ENCODE measurements at regions not wholly inside any gene's neighbourhood (a gene's known extent, or its start where the extent isn't known, plus 50 kb on each side); places are given as distances from the start of the nearest gene placed in this dataset.

DNA sequence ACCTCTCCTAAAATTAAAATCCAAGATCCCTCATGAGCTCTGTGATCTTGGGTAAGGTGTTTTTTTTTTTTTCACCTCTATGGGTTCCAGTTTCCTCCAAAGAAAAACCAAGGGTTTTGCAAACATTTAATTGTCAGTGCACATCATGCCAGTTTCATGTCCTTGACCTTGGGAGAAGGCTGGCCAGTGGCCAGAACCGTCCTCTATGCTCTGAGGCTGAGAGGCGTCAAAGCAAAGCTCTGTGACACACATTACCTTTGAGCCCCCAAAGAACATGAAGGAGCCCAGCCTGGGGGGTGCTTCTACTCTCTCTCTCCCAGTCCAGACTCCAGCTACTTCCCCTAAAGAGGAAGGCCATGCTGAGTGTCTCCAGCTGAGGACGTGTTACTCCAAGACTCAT, 145.5 kb upstream of the TMEM132C start:
- TF ChIP-seq EZH2 (IDR thresholded peaks at IDR 0.05; ENCODE audit: low read length, unreplicated experiment) (no peak), EZH2phosphoT487 (IDR thresholded peaks at IDR 0.05; ENCODE audit: borderline replicate concordance, low read length) (no peak)
- TF ChIP-seq, protein P1, sequence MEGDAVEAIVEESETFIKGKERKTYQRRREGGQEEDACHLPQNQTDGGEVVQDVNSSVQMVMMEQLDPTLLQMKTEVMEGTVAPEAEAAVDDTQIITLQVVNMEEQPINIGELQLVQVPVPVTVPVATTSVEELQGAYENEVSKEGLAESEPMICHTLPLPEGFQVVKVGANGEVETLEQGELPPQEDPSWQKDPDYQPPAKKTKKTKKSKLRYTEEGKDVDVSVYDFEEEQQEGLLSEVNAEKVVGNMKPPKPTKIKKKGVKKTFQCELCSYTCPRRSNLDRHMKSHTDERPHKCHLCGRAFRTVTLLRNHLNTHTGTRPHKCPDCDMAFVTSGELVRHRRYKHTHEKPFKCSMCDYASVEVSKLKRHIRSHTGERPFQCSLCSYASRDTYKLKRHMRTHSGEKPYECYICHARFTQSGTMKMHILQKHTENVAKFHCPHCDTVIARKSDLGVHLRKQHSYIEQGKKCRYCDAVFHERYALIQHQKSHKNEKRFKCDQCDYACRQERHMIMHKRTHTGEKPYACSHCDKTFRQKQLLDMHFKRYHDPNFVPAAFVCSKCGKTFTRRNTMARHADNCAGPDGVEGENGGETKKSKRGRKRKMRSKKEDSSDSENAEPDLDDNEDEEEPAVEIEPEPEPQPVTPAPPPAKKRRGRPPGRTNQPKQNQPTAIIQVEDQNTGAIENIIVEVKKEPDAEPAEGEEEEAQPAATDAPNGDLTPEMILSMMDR (conservative IDR thresholded peaks at IDR 0.05; ENCODE audit: low read depth, low read length), result no peak
- Histone ChIP-seq H3K27ac (ENCODE audit: low read length) (no peak overlapping the region), H3K9ac (ENCODE audit: low read length) (no peak overlapping the region), H3K4me1 (ENCODE audit: insufficient read depth, low read length) (no peaks in the 10 kb centered on the region), H3K9me2 (replicated peaks; ENCODE audit: low read length) (no peaks in the 10 kb centered on the region), H3K4me3 (ENCODE audit: low read length) (no peak overlapping the region), H3K9me3 (ENCODE audit: low read length) (no peaks in the 10 kb centered on the region), H4K20me1 (ENCODE audit: low read length) (no peaks in the 10 kb centered on the region), H3K27me3 (ENCODE audit: low read length) (peaks cover 55% of the 10 kb centered on the region), H3F3A (ENCODE audit: low read length, unreplicated experiment) (no peaks in the 10 kb centered on the region), H2AFZ (ENCODE audit: low read length) (no peak overlapping the region), H3K4me2 (ENCODE audit: low read length) (no peak overlapping the region), H3K79me2 (ENCODE audit: low read length) (no peaks in the 10 kb centered on the region), H3K36me3 (ENCODE audit: low read depth, low read length) (no peaks in the 10 kb centered on the region)
- POLR2A ChIA-PET (ENCODE audit: unreplicated experiment), result no interaction called here
- CTCF ChIA-PET, result no interaction called here
- BruUV-seq (replicated peaks), result no TSS peak
- intact Hi-C loops (cut with micrococcal nuclease), result no loop called here
- ATAC-seq (no peak), DNase-seq (no peak)

DNA sequence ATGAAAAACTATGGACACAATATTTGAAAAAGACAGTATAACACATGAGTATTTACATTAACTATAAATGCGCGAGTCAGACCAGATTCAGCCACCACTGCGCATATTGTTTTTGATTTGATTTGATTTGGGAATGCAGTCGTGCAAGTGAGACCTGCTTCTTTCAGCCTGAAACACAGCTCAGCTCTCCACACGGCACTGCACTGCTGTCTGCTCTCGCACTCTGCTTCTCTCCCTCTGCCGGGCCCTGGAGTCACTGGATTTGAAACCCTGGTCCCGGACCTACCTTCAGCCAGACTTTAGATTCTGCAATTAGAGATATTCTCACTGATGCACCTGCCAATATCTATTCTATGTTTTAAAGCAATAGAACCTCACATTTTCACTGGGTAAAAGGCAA, 143.9 kb upstream of the TMEM132C start:
- Histone ChIP-seq H3K4me2 (ENCODE audit: low read length) (no peak overlapping the region), H3F3A (ENCODE audit: low read length, unreplicated experiment) (no peaks in the 10 kb centered on the region), H3K27me3 (ENCODE audit: low read length) (peaks cover 64% of the 10 kb centered on the region), H2AFZ (ENCODE audit: low read length) (no peak overlapping the region), H3K9me3 (ENCODE audit: low read length) (no peaks in the 10 kb centered on the region), H3K79me2 (ENCODE audit: low read length) (no peaks in the 10 kb centered on the region), H3K27ac (ENCODE audit: low read length) (no peak overlapping the region), H3K9ac (ENCODE audit: low read length) (no peak overlapping the region), H4K20me1 (ENCODE audit: low read length) (no peaks in the 10 kb centered on the region), H3K9me2 (replicated peaks; ENCODE audit: low read length) (no peaks in the 10 kb centered on the region), H3K4me1 (ENCODE audit: insufficient read depth, low read length) (no peaks in the 10 kb centered on the region), H3K36me3 (ENCODE audit: low read depth, low read length) (no peaks in the 10 kb centered on the region), H3K4me3 (ENCODE audit: low read length) (no peak overlapping the region)
- intact Hi-C loops (cut with micrococcal nuclease), result no loop called here
- POLR2A ChIA-PET (ENCODE audit: unreplicated experiment), result no interaction called here
- DNase-seq, result no peak
- no peak for ATAC-seq
- no TSS peak for BruUV-seq (replicated peaks)
- CTCF ChIA-PET, result no interaction called here
- TF ChIP-seq, protein P1 (conservative IDR thresholded peaks at IDR 0.05; ENCODE audit: low read depth, low read length), result no peak
- no peak for TF ChIP-seq EZH2phosphoT487 (IDR thresholded peaks at IDR 0.05; ENCODE audit: borderline replicate concordance, low read length)
- no peak for TF ChIP-seq EZH2 (IDR thresholded peaks at IDR 0.05; ENCODE audit: low read length, unreplicated experiment)

DNA sequence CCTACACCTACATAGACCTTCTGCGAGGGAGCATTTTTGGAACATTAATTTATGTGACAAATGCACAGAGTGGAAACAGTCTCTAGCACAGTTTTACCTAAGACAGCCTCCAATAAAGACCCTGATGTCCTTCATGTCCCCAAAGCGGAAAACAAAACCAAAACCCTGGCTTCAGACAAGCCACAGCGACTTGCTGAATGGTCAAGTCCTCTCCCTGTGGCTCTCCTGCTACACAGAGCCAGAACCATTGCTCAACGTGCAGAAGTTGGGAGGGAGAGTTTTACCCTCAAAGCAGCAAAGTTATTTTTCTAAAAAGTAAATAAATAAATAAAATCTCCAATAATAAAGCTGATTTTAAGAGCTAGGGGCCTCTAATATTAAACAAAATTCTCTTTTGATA, 135.0 kb upstream of the TMEM132C start:
- Histone ChIP-seq H3K27me3 (ENCODE audit: low read length) (peaks cover 76% of the 10 kb centered on the region), H3K27ac (ENCODE audit: low read length) (no peak overlapping the region), H3K9me2 (replicated peaks; ENCODE audit: low read length) (no peaks in the 10 kb centered on the region), H3K9ac (ENCODE audit: low read length) (no peak overlapping the region), H3K4me1 (ENCODE audit: insufficient read depth, low read length) (no peaks in the 10 kb centered on the region), H2AFZ (ENCODE audit: low read length) (no peak overlapping the region), H3K4me2 (ENCODE audit: low read length) (no peak overlapping the region), H3F3A (ENCODE audit: low read length, unreplicated experiment) (no peaks in the 10 kb centered on the region), H3K4me3 (ENCODE audit: low read length) (no peak overlapping the region), H3K9me3 (ENCODE audit: low read length) (no peaks in the 10 kb centered on the region), H4K20me1 (ENCODE audit: low read length) (no peaks in the 10 kb centered on the region), H3K36me3 (ENCODE audit: low read depth, low read length) (no peaks in the 10 kb centered on the region), H3K79me2 (ENCODE audit: low read length) (no peaks in the 10 kb centered on the region)
- no peak for DNase-seq
- intact Hi-C loops (cut with micrococcal nuclease), result no loop called here
- ChIA-PET CTCF (no interaction called here), POLR2A (ENCODE audit: unreplicated experiment) (no interaction called here)
- no peak for ATAC-seq
- BruUV-seq (replicated peaks), result no TSS peak
- TF ChIP-seq, protein P1 (conservative IDR thresholded peaks at IDR 0.05; ENCODE audit: low read depth, low read length), result no peak
- TF ChIP-seq EZH2 (IDR thresholded peaks at IDR 0.05; ENCODE audit: low read length, unreplicated experiment), result no peak

Data from PC-3 (cell line).